ENCODE measurements at regions not wholly inside any gene's neighbourhood (a gene's known extent, or its start where the extent isn't known, plus 50 kb on each side); places are given as distances from the start of the nearest gene placed in this dataset.

- Histone ChIP-seq H3K9me3 (ENCODE audit: insufficient read depth, low read length) (no peaks in the 10 kb centered on the region), H3K9ac (ENCODE audit: low read length) (no peak overlapping the region), H3K4me3 (ENCODE audit: insufficient read depth, low read length, poor library complexity, severe bottlenecking) (no peak overlapping the region), H3K27ac (ENCODE audit: low read depth, low read length) (no peak overlapping the region), H3F3A (ENCODE audit: insufficient read depth) (no peaks in the 10 kb centered on the region), H3K79me2 (ENCODE audit: insufficient read depth, low read length) (no peaks in the 10 kb centered on the region), H2AFZ (ENCODE audit: low read depth, low read length, severe bottlenecking) (no peak overlapping the region), H4K20me1 (ENCODE audit: low read depth, low read length) (no peaks in the 10 kb centered on the region), H3K36me3 (ENCODE audit: low read length) (no peaks in the 10 kb centered on the region), H3K4me2 (ENCODE audit: low read depth, low read length, poor library complexity, severe bottlenecking) (no peak overlapping the region), H3K9me2 (replicated peaks; ENCODE audit: insufficient read depth, low read length) (no peaks in the 10 kb centered on the region), H3K27me3 (ENCODE audit: low read length) (no peaks in the 10 kb centered on the region)
- TF ChIP-seq CTCF (IDR thresholded peaks at IDR 0.05; ENCODE audit: insufficient read depth, low read length, poor library complexity, severe bottlenecking) (no peak), EZH2phosphoT487 (conservative IDR thresholded peaks at IDR 0.05; ENCODE audit: low read length) (no peak)
Observed at GRCh38 chr14:62216121-62216520, 453.9 kb downstream of the SNAPC1 start.

GRCh38 chr14:62234849-62235248 is 472.6 kb downstream of the SNAPC1 start:
- Histone ChIP-seq H3K4me2 (ENCODE audit: low read depth, low read length, poor library complexity, severe bottlenecking) (no peak overlapping the region), H3F3A (ENCODE audit: insufficient read depth) (no peaks in the 10 kb centered on the region), H3K9me3 (ENCODE audit: insufficient read depth, low read length) (0 out of 2 replicates have a peak, but pooled peaks cover 4% of the 10 kb centered on the region), H2AFZ (ENCODE audit: low read depth, low read length, severe bottlenecking) (no peak overlapping the region), H3K27ac (ENCODE audit: low read depth, low read length) (no peak overlapping the region), H3K27me3 (ENCODE audit: low read length) (no peaks in the 10 kb centered on the region), H3K9me2 (replicated peaks; ENCODE audit: insufficient read depth, low read length) (no peaks in the 10 kb centered on the region), H3K4me3 (ENCODE audit: insufficient read depth, low read length, poor library complexity, severe bottlenecking) (no peak overlapping the region), H4K20me1 (ENCODE audit: low read depth, low read length) (no peaks in the 10 kb centered on the region), H3K79me2 (ENCODE audit: insufficient read depth, low read length) (no peaks in the 10 kb centered on the region), H3K9ac (ENCODE audit: low read length) (no peak overlapping the region), H3K36me3 (ENCODE audit: low read length) (no peaks in the 10 kb centered on the region)
- TF ChIP-seq EZH2phosphoT487 (conservative IDR thresholded peaks at IDR 0.05; ENCODE audit: low read length): no peak
- no peak for TF ChIP-seq CTCF (IDR thresholded peaks at IDR 0.05; ENCODE audit: insufficient read depth, low read length, poor library complexity, severe bottlenecking)

GRCh38 chr14:62244221-62244620 is 482.0 kb downstream of the SNAPC1 start:
- H3K4me2 ChIP-seq (ENCODE audit: low read depth, low read length, poor library complexity, severe bottlenecking): no peak overlapping the region
- no peak overlapping the region for H3K9ac ChIP-seq (ENCODE audit: low read length)
- H4K20me1 ChIP-seq (ENCODE audit: low read depth, low read length): no peaks in the 10 kb centered on the region
- no peak overlapping the region for H3K4me3 ChIP-seq (ENCODE audit: insufficient read depth, low read length, poor library complexity, severe bottlenecking)
- H3K79me2 ChIP-seq (ENCODE audit: insufficient read depth, low read length): no peaks in the 10 kb centered on the region
- no peaks in the 10 kb centered on the region for H3F3A ChIP-seq (ENCODE audit: insufficient read depth)
- H3K27ac ChIP-seq (ENCODE audit: low read depth, low read length): no peak overlapping the region
- no peak overlapping the region for H2AFZ ChIP-seq (ENCODE audit: low read depth, low read length, severe bottlenecking)
- no peaks in the 10 kb centered on the region for H3K9me3 ChIP-seq (ENCODE audit: insufficient read depth, low read length)
- TF ChIP-seq EZH2phosphoT487 (conservative IDR thresholded peaks at IDR 0.05; ENCODE audit: low read length) (no peak), CTCF (IDR thresholded peaks at IDR 0.05; ENCODE audit: insufficient read depth, low read length, poor library complexity, severe bottlenecking) (no peak)
- no peaks in the 10 kb centered on the region for H3K27me3 ChIP-seq (ENCODE audit: low read length)
- no peaks in the 10 kb centered on the region for H3K36me3 ChIP-seq (ENCODE audit: low read length)
- no peaks in the 10 kb centered on the region for H3K9me2 ChIP-seq (replicated peaks; ENCODE audit: insufficient read depth, low read length)

Data from SU-DHL-6 (cell line).